GM23338 (cell line): ENCODE measurements at regions not wholly inside any gene's neighbourhood (a gene's known extent, or its start where the extent isn't known, plus 50 kb on each side); places are given as distances from the start of the nearest gene placed in this dataset.

Source experiments
- ATAC-seq: fragments of 200-7000 bp; cut with Tn5 transposase; 3 replicates; pipeline ENCODE4 v1.9.1; 2020
- DNase-seq: peaks from one replicate; pipeline ENCODE4 v3.0.0-alpha.2; 2015; ENCODE audit warnings: low spot score
- H2AFZ ChIP-seq: fragments of 200-600 bp; sonication (generic); 2 replicates; pipeline ENCODE4 v1.8.0; 2016; ENCODE audit warnings: antibody characterized with exemption, mild to moderate bottlenecking, moderate library complexity
- H3F3A ChIP-seq: fragments of 200-600 bp; sonication (generic); replicated peaks from 2 replicates; pipeline ENCODE4 v1.8.0; 2017; ENCODE audit warnings: antibody characterized with exemption, mixed run types, low read depth
- H3K27ac ChIP-seq: fragments of 200-600 bp; sonication (generic); 2 replicates; pipeline ENCODE4 v1.6.1; 2016; ENCODE audit warnings: low read depth
- H3K27me3 ChIP-seq: fragments of 200-600 bp; sonication (generic); 2 replicates; pipeline ENCODE4 v1.8.0; 2016; ENCODE audit warnings: mild to moderate bottlenecking, mixed run types, moderate library complexity; ENCODE audit not compliant: insufficient read depth
- H3K36me3 ChIP-seq: fragments of 200-600 bp; sonication (generic); 2 replicates; pipeline ENCODE4 v1.8.0; 2016; ENCODE audit warnings: mild to moderate bottlenecking; ENCODE audit not compliant: insufficient read depth
- H3K4me1 ChIP-seq: fragments of 200-600 bp; sonication (generic); 2 replicates; pipeline ENCODE4 v1.8.0; 2016; ENCODE audit warnings: mild to moderate bottlenecking, moderate library complexity; ENCODE audit not compliant: insufficient read depth
- H3K4me2 ChIP-seq: fragments of 200-600 bp; sonication (generic); 2 replicates; pipeline ENCODE4 v1.7.1; 2017; ENCODE audit warnings: mixed run types
- H3K4me3 ChIP-seq: fragments of 200-600 bp; sonication (generic); 2 replicates; pipeline ENCODE4 v1.6.1; 2016; ENCODE audit warnings: mixed run types
- H3K79me2 ChIP-seq: fragments of 200-600 bp; sonication (generic); replicated peaks from 2 replicates; pipeline ENCODE4 v1.8.0; 2017; ENCODE audit warnings: mild to moderate bottlenecking; ENCODE audit not compliant: insufficient read depth
- H3K9me2 ChIP-seq: fragments of 200-600 bp; sonication (generic); 2 replicates; pipeline ENCODE4 v1.8.0; 2017; ENCODE audit not compliant: insufficient read depth
- H4K20me1 ChIP-seq: fragments of 200-600 bp; sonication (generic); replicated peaks from 2 replicates; pipeline ENCODE4 v1.8.0; 2017; ENCODE audit warnings: mild to moderate bottlenecking; ENCODE audit not compliant: insufficient read depth
- H3K27ac Mint-ChIP-seq: 2 replicates; pipeline ENCODE4 v1.8.0; 2020; ENCODE audit warnings: inconsistent platforms, mild to moderate bottlenecking, moderate library complexity, mixed read lengths
- H3K27me3 Mint-ChIP-seq: 3 replicates; pipeline ENCODE4 v1.8.0; 2022; ENCODE audit warnings: low read depth, mild to moderate bottlenecking, moderate library complexity, mixed read lengths, inconsistent platforms; ENCODE audit not compliant: insufficient read depth, poor library complexity
- H3K36me3 Mint-ChIP-seq: 3 replicates; pipeline ENCODE4 v1.8.0; 2021; ENCODE audit warnings: low read depth, mild to moderate bottlenecking, inconsistent platforms, moderate library complexity, mixed read lengths
- H3K4me1 Mint-ChIP-seq: 3 replicates; pipeline ENCODE4 v1.8.0; 2020; ENCODE audit warnings: mild to moderate bottlenecking, inconsistent platforms, mixed read lengths
- H3K4me3 Mint-ChIP-seq: 3 replicates; pipeline ENCODE4 v1.8.0; 2021; ENCODE audit warnings: moderate library complexity, mild to moderate bottlenecking, inconsistent platforms, mixed read lengths
- H3K9me3 Mint-ChIP-seq: 3 replicates; pipeline ENCODE4 v1.8.0; 2020; ENCODE audit warnings: moderate library complexity, mild to moderate bottlenecking, inconsistent platforms, mixed read lengths
- CREB1 ChIP-seq: fragments of 250-450 bp; sonication (Bioruptor Pico); IDR thresholded peaks from 2 replicates; pipeline ENCODE4 v1.5.0; 2020; ENCODE audit warnings: low read depth, mild to moderate bottlenecking, moderate library complexity
- CTCF ChIP-seq, 2 experiments: fragments of 200-600 bp in 1 of 2; sonication (generic) in 1 of 2; conservative IDR thresholded peaks; 2 replicates each; pipeline versions ENCODE4 v1.5.1 to v1.6.1; 2016 to 2017; ENCODE audit warnings: antibody characterized with exemption in 2 of 2, low read depth in 2 of 2, mild to moderate bottlenecking in 2 of 2, moderate library complexity in 1 of 2
- EZH2 ChIP-seq: fragments of 200-600 bp; sonication (generic); IDR thresholded peaks from one replicate; pipeline ENCODE4 v1.8.0; 2017; ENCODE audit warnings: antibody characterized with exemption, mild to moderate bottlenecking, low read depth; ENCODE audit not compliant: unreplicated experiment
- EZH2phosphoT487 ChIP-seq: fragments of 200-600 bp; sonication (generic); IDR thresholded peaks from one replicate; pipeline ENCODE4 v1.8.1; 2018; ENCODE audit warnings: antibody characterized with exemption; ENCODE audit not compliant: unreplicated experiment
- JUNB ChIP-seq: IDR thresholded peaks from one replicate; pipeline ENCODE4 v1.6.1; 2016; ENCODE audit warnings: antibody characterized with exemption; ENCODE audit not compliant: unreplicated experiment
- NANOG ChIP-seq: IDR thresholded peaks from 2 replicates; pipeline ENCODE4 v1.6.1; 2016; ENCODE audit warnings: antibody characterized with exemption, borderline replicate concordance
- POLR2AphosphoS5 ChIP-seq: IDR thresholded peaks from 2 replicates; pipeline ENCODE4 v1.6.1; 2016; ENCODE audit warnings: antibody characterized with exemption, low read depth
- STAT1 ChIP-seq: IDR thresholded peaks from one replicate; pipeline ENCODE4 v1.6.1; 2016; ENCODE audit warnings: antibody characterized with exemption; ENCODE audit not compliant: unreplicated experiment
- ZNF114 ChIP-seq: fragments of 250-450 bp; sonication (Bioruptor Pico); IDR thresholded peaks from 2 replicates; pipeline ENCODE4 v1.5.0; 2020; ENCODE audit warnings: mild to moderate bottlenecking, moderate library complexity
- ZNF331 ChIP-seq: fragments of 250-450 bp; sonication (Bioruptor Pico); IDR thresholded peaks from 2 replicates; pipeline ENCODE4 v1.5.0; 2020; ENCODE audit warnings: low read depth, mild to moderate bottlenecking, moderate library complexity
- TF ChIP-seq, protein P1 (sequence below): fragments of 250-450 bp; sonication (Bioruptor Pico); IDR thresholded peaks from 2 replicates; pipeline ENCODE4 v1.5.0; 2020; ENCODE audit warnings: mild to moderate bottlenecking, moderate library complexity

- TF ChIP-seq, protein P1, sequence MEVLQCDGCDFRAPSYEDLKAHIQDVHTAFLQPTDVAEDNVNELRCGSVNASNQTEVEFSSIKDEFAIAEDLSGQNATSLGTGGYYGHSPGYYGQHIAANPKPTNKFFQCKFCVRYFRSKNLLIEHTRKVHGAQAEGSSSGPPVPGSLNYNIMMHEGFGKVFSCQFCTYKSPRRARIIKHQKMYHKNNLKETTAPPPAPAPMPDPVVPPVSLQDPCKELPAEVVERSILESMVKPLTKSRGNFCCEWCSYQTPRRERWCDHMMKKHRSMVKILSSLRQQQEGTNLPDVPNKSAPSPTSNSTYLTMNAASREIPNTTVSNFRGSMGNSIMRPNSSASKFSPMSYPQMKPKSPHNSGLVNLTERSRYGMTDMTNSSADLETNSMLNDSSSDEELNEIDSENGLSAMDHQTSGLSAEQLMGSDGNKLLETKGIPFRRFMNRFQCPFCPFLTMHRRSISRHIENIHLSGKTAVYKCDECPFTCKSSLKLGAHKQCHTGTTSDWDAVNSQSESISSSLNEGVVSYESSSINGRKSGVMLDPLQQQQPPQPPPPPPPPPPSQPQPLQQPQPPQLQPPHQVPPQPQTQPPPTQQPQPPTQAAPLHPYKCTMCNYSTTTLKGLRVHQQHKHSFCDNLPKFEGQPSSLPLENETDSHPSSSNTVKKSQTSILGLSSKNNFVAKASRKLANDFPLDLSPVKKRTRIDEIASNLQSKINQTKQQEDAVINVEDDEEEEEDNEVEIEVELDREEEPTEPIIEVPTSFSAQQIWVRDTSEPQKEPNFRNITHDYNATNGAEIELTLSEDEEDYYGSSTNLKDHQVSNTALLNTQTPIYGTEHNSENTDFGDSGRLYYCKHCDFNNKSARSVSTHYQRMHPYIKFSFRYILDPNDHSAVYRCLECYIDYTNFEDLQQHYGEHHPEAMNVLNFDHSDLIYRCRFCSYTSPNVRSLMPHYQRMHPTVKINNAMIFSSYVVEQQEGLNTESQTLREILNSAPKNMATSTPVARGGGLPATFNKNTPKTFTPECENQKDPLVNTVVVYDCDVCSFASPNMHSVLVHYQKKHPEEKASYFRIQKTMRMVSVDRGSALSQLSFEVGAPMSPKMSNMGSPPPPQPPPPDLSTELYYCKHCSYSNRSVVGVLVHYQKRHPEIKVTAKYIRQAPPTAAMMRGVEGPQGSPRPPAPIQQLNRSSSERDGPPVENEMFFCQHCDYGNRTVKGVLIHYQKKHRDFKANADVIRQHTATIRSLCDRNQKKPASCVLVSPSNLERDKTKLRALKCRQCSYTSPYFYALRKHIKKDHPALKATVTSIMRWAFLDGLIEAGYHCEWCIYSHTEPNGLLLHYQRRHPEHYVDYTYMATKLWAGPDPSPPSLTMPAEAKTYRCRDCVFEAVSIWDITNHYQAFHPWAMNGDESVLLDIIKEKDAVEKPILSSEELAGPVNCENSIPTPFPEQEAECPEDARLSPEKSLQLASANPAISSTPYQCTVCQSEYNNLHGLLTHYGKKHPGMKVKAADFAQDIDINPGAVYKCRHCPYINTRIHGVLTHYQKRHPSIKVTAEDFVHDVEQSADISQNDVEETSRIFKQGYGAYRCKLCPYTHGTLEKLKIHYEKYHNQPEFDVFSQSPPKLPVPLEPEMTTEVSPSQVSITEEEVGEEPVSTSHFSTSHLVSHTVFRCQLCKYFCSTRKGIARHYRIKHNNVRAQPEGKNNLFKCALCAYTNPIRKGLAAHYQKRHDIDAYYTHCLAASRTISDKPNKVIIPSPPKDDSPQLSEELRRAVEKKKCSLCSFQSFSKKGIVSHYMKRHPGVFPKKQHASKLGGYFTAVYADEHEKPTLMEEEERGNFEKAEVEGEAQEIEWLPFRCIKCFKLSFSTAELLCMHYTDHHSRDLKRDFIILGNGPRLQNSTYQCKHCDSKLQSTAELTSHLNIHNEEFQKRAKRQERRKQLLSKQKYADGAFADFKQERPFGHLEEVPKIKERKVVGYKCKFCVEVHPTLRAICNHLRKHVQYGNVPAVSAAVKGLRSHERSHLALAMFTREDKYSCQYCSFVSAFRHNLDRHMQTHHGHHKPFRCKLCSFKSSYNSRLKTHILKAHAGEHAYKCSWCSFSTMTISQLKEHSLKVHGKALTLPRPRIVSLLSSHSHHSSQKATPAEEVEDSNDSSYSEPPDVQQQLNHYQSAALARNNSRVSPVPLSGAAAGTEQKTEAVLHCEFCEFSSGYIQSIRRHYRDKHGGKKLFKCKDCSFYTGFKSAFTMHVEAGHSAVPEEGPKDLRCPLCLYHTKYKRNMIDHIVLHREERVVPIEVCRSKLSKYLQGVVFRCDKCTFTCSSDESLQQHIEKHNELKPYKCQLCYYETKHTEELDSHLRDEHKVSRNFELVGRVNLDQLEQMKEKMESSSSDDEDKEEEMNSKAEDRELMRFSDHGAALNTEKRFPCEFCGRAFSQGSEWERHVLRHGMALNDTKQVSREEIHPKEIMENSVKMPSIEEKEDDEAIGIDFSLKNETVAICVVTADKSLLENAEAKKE (CRISPR knock-in tag) = no peak
Measured at GRCh38 chr15:47158573-47158972, 558.7 kb upstream of the SEMA6D start (continued).

DNA sequence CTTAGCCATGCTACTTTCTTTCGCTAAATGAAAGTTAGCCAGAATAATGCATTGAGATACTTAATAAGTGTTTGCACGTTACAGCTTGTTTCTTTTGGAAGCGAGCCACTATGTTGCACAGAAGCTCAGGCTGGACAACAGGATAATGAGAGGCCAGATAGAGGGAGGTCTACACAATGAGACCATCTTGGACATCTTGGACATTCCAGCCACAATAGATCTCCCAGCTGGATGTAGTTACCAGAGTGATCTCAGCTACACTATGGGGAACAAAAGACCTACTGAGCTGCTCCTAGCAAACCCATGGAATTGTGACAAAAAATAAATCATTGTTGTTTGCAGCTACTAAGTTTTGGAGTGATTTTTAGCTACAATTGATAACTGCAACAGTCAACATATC, 540.1 kb upstream of the SEMA6D start:
- ATAC-seq = no peak
- no peak overlapping the region for H2AFZ ChIP-seq
- H3K4me1 Mint-ChIP-seq = no peaks in the 10 kb centered on the region
- no peak overlapping the region for H3K4me3 ChIP-seq
- no peak for DNase-seq
- peaks cover under 1% of the 10 kb centered on the region; the same call in 1 of the 2 replicates for H3K4me1 ChIP-seq
- no peaks in the 10 kb centered on the region for H3K36me3 Mint-ChIP-seq
- H3K27ac Mint-ChIP-seq = no peak overlapping the region
- H3K27me3 Mint-ChIP-seq = peaks cover 2% of the 10 kb centered on the region
- no peaks in the 10 kb centered on the region for H3K79me2 ChIP-seq
- H3K27me3 ChIP-seq = peaks cover 16% of the 10 kb centered on the region
- H3K36me3 ChIP-seq = no peaks in the 10 kb centered on the region
- H3K4me2 ChIP-seq = no peak overlapping the region
- H3K27ac ChIP-seq = no peak overlapping the region
- no peaks in the 10 kb centered on the region for H3F3A ChIP-seq
- peaks cover 13% of the 10 kb centered on the region for H3K9me3 Mint-ChIP-seq
- H4K20me1 ChIP-seq = no peaks in the 10 kb centered on the region
- H3K4me3 Mint-ChIP-seq = no peak overlapping the region
- H3K9me2 ChIP-seq = no peaks in the 10 kb centered on the region; the same call in 1 of the 2 replicates
- TF ChIP-seq CREB1 (CRISPR knock-in tag) (no peak), CTCF (conservative IDR thresholded peaks at IDR 0.05; ENCODE audit: low read depth in 2 of 2) (no peak), STAT1 (no peak), EZH2phosphoT487 (no peak), POLR2AphosphoS5 (no peak), JUNB (no peak), EZH2 (no peak), ZNF331 (CRISPR knock-in tag) (no peak), ZNF114 (CRISPR knock-in tag) (no peak), NANOG (no peak)
